ENCODE measurements at regions not wholly inside any gene's neighbourhood (a gene's known extent, or its start where the extent isn't known, plus 50 kb on each side); places are given as distances from the start of the nearest gene placed in this dataset.
"Not testable (repeated sequence)": the region's sequence is repeated elsewhere in the genome, so short reads cannot be mapped to it uniquely, and the experiment has no call there.

DNA sequence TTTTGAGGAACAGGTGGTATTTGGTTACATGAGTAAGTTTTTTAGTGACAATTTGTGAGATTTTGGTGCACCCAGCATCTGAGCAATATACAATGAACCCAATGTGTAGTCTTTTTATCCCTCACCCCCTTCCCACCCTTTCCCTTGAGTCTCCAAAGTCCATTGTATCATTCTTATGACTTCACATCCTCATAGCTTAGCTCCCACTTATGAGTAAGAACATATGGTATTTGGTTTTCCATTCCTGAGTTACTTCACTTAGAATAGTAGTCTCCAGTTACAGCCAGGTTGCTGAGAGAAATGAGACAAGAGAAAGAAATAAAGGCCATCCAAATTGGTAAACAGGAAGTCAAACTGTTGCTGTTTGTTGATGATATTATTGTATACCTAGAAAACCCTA is 87.5 kb downstream of the OTOR start:
- TF ChIP-seq, protein P1, sequence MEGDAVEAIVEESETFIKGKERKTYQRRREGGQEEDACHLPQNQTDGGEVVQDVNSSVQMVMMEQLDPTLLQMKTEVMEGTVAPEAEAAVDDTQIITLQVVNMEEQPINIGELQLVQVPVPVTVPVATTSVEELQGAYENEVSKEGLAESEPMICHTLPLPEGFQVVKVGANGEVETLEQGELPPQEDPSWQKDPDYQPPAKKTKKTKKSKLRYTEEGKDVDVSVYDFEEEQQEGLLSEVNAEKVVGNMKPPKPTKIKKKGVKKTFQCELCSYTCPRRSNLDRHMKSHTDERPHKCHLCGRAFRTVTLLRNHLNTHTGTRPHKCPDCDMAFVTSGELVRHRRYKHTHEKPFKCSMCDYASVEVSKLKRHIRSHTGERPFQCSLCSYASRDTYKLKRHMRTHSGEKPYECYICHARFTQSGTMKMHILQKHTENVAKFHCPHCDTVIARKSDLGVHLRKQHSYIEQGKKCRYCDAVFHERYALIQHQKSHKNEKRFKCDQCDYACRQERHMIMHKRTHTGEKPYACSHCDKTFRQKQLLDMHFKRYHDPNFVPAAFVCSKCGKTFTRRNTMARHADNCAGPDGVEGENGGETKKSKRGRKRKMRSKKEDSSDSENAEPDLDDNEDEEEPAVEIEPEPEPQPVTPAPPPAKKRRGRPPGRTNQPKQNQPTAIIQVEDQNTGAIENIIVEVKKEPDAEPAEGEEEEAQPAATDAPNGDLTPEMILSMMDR (IDR thresholded peaks at IDR 0.05; ENCODE audit: insufficient read depth, low read depth, low read length): not testable (repeated sequence)
- TF ChIP-seq EZH2 (IDR thresholded peaks at IDR 0.05; ENCODE audit: insufficient read depth, low read length): not testable (repeated sequence)
